GM19372 (cell line): ENCODE measurements at regions not wholly inside any gene's neighbourhood (a gene's known extent, or its start where the extent isn't known, plus 50 kb on each side); places are given as distances from the start of the nearest gene placed in this dataset.

Experiments
- ATAC-seq: cut with Tn5 transposase; IDR thresholded peaks from one replicate; pipeline ENCODE4 v1.9.1; 2021; ENCODE audit warnings: mild to moderate bottlenecking, low read depth, moderate library complexity; ENCODE audit not compliant: unreplicated experiment

DNA sequence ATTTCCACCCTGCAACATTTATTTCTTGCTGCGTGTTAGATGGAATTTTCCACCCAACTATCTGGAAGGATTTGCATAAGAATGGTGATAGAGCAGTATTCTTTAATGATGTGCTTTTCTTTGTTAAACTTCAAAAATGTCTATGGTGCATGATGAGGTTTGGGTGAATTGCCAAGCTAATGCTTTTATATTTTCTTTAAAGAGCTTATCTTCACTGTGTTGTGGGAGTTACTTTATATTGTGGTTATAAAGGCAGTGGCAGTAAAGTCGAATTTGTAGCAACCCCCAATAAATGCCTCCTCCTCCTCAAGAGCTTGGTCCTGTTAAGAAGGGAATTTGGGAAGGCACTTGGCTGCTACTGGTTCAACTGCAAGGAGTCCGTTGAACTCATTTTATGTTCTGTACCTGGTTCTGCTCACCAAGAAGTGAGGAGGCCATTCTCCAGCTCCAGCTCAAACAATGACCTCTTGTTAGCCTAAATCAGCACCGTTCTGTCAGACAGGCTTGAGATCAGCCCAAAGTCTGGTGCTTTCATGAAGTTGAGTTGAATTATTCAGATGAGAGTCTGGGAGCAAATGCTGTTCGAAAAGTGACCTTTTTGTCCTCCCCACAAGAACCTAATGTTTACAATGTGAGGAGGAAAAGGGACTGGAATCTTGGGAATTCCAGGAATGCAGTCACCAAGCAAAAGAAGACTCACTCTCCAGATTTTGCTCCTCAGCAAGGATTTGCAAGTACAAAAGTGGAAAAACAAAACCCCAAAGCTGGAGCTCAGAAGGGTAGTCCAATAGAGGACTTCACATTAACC lies 217.0 kb downstream of the TMEM38B start:
- ATAC-seq = no peak

DNA sequence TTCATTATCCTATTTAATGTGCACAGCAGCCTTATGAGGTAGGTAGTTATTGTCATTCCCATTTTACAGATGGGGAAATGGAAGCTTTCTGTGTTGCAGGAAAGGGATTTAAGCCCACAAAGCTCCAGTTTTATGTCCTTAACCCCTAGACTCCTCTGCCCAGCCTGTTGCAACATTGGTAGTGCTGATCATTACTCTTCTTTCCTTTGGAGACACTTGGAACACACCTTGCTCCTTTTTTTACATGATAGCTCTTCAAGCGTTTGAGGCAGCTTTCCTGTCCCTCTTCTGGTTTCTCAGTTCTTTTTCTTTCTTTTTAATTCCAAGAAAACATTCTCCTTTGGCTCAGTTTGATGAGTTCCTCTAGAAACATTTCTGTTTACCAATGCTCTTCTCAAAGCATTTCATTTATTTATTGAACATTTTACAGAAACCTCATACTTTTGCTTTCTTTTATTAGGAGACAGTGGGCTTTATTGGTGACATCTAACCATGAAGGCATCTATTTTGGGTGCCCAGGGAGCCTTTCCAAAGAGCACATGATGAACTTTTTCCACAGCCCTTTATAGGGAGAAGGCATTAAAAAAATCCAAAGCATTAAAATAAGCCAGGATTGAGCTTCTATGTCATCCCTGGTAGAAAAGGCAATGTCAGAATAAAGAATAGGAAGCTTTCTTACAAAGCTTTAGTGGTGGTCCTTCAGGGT lies 218.0 kb downstream of the TMEM38B start:
- no peak for ATAC-seq

DNA sequence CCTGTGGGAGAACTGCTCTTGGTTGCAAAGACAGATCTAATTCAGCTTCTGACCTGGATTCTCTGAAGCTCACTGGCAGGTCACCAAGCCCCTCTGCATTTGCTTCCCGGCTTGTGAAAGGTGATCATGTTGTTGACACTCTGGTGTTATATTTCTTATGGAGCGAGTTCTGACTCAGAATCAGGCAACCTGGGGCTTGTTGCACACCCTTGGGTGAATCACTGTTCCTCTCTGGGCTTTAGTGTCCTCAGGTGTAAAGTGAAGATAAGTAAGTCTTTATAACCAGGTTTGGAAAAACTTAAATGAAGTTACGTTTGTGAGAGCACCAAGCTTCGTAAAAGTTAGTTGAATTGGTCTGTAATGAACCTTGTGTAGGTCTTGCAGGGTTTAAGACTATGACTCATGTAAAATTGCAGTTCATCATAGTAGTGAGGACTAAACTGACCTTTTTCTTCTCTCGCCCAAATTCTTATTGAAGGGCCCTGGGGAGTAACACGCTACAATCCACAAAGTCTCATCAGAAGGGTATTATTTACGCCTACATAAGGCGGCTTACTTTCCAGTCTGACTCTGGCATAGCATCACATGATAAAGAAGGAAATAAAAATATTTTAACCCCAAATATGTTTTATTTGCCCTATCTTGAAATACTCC lies 218.6 kb downstream of the TMEM38B start:
- no peak for ATAC-seq

DNA sequence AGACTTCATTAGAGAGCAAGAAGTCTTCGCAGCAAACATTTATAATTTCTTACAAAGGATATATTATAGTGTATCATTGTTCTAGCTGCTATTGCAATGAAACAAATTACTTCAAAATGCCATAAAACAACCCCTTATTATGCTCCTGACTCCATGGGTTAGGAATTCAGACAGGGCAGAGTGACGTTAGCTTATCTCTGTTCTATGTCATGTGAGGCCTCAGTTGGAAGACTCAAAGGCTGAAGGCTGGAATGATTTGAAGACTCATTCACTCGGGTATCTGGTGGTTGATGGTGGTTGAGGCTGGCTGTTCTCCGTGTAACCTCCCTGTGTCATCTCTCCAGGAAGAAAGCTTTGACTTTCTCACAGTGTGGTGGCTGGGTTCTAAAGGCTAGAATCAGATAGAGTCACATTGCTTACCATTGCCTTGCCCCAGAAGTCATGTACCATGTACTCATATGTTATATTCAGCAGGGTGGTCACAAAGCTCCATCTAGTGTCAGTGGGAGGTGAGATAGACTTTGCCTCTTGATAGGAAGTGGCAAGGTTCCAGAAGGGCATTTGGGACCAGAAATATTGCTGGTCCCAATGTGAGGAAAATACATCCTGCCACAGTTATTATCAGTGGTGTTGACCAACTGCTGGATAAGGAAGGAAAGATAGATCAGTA lies 226.9 kb downstream of the TMEM38B start:
- ATAC-seq = no peak

DNA sequence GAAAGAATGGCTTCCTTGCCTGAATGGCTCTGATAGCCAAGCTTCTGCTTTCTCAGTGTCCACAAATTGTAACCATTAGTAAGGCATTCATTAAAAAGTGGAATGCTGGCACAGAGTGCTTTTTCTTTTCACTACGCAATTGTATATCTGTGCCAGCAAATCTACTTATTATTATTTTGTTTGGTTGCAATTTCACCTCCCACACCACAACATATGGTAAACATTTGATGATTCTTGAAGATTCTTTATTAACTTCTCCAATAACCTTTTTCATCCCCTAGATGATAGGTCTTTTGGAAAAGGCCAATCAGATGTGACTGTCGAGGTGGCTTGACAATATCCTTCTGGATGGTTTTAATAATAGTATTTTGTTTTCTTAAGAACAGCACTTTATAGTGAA lies 234.1 kb downstream of the TMEM38B start:
- ATAC-seq = no peak

DNA sequence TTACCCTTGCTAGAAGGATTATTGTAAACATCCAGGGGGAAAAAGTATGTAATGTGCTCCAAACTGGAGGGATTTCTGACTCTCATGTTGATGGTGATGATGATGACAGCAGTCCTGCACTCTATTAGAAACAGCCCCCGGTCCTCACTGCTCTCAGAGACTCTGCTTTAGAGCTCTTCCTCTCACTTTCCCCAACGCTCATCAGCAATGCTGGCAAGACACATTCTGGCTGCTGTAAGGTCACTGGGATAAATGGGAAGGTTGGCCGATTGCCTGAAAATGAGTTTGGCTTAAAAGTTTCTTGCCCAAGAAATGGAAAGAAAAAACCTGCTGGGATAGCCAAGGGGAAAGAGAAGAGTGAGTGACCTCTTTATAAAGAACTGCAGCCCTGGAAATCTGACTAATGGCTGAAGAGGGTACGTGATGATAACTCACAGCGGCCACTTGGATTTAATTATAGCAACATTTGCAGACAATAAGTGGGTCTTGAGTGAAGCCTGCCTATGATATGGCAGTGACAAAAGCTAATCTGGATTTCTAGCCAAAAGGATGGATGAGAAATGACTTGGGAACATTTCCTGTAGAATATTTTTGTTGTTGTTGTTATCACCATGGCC lies 235.8 kb downstream of the TMEM38B start:
- ATAC-seq = no peak

DNA sequence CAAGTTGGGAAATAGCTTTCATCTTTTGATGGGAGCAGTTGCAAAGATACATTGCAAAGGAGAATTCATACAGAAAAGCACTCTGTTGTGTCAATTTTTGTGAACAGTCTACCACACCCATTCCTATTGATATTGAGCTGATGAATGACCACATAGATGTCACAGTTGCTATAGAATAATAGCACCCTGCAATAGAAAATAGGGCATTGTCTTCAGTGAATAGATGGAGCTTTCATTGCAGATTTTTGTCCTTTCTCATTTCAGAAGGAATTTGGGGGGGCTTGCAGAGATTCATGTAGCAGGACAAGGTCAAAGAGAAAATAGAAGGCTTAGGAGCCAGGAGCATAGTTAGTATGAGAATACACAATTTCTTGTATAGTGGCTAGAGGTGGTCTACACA lies 237.9 kb downstream of the TMEM38B start:
- no peak for ATAC-seq

DNA sequence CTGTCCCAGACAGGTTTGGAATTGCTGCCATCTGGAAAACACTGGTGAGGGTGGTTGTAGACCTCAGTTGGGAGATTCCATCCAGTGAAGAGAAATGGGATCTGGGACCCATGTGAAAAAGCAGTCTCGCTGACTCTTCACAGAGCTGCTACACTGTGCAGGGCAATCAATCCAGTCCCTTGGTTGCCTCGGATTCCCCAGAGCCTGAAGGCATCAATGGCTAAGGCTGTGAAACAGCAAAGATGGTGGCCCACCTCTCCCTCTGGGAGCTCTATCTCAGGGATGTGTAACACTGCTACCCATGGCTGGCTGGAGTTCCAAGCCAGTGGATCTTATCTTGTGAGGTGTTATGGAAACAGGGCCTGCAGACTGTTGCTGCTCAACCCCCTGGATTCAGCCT lies 256.1 kb downstream of the TMEM38B start:
- no peak for ATAC-seq

DNA sequence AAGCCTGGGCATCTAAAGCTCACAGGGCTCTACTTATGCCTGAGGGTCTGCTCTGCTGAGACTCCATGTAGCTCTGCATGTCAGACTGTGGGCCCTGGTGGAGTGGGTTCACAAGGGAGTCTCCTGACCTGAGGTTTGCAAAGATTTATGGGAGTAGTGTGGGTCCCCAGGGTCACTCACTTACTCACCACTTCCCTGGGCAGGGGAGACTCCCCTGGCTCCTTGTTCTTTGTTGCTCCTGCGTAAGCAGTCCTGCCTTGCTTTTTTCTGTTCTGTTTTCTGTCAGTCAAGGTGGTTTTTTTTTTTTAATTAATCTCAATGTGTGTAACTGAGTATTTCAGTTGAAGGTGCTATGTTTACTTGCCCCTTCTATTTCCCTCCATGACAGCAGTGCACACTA lies 256.6 kb downstream of the TMEM38B start:
- ATAC-seq = no peak

DNA sequence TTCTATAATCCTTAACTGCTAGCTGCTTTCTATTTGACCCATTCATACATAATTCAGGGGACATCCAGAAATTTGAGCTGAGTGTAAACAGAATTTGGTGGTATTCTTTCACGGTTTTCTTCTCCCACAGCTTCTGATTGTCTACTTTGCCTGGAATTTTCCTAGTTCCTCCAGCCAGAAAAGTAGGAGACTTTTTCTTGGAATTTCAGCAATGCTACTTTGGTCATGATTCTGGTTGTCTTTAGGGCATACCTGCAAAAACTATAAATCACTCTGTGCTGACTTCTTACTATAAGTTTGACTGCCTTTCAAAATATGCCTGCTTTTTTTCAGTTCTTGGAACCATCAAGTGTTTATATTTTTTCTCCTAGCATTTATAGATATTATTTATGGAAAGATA lies 260.2 kb downstream of the TMEM38B start:
- ATAC-seq = no peak

DNA sequence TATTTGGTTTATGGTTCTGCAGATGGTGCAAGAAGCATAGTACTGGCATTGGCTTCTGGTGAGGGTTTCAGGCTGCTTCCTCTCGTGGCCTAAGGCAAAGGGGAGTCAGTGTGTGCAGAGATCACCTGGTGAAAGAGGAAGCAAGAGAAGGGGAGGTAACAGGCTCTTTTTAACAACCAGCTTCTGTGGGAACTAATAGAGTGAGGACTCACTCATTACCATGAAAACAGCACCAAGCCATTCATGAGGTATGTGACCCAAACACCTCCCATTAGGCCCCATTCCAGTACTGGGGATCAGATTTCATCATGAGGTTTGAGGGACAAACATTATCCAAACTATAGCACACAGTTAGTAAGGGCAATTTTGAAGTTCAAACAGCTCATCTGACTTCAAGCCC lies 263.5 kb downstream of the TMEM38B start:
- no peak for ATAC-seq

DNA sequence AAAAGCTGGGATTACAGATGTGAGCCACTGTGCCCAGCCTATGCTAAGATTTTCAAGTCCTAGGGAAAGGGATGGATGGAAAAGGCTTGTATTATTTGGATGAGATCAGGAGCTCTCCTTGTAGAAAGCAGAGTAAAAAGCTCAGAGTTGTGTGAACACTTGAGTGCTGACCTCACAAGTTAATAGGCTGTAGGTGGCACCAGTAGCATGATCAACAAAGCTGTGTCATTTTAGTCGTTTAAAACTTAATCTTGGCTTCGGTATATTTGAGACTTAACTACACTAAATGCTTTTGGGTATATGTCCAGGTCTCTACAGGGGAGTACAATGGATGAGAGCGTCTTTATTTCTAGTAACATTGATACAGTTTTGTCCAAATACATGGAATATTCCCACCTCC lies 264.2 kb downstream of the TMEM38B start:
- no peak for ATAC-seq

DNA sequence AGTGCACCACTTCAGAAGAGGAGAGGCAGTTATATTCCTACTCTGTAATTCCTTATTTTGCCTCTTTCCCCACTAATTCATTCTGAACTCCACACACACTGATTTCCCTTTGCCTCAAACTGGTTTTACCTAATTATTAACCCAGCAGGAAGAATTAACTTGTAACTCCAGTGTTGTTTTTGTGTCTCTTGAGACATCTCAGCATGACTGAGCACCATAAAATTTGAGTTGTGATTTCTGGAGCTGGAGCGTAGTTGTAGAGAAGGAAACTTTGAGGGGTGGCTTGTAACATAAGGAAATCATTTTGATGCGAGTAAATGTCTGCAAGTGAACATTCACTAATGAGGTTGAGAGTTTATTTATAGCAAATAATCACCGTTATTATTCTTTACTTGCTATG lies 265.2 kb downstream of the TMEM38B start:
- ATAC-seq = no peak

DNA sequence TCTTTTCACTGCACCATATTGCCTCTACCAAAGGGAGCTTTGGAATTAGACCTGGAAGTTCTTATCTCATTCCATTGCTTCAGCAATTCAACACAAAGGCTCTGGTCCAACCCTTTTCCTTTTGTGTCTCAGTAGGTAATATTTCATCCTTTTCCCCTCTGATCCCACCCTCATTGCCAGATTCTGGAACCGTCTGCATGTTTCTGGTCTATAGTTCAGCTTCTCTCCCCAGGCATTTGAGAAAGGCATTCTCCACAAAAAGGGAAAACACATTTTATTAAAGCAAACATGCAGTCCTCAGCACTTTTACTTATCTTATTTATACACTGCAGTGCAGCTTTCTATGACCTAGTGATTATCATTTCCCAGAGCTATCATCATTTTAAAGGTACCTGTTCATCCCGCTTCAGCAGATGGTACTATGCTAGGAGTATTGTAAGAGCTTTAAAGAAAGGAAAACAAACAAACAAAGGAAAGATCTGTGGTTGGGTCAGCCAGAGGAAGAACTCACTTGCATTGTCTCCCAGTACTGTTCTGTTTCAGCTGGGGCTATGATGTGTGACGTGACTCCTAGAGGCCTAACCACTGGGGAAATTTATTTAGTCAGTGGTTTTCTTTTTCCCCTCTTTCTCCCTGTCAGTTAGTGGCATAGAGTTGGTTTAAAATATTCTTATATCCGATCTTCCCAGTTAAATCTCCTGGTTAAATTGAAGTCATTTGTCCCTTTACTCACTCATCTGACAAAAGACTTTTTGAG lies 269.2 kb downstream of the TMEM38B start:
- no peak for ATAC-seq

DNA sequence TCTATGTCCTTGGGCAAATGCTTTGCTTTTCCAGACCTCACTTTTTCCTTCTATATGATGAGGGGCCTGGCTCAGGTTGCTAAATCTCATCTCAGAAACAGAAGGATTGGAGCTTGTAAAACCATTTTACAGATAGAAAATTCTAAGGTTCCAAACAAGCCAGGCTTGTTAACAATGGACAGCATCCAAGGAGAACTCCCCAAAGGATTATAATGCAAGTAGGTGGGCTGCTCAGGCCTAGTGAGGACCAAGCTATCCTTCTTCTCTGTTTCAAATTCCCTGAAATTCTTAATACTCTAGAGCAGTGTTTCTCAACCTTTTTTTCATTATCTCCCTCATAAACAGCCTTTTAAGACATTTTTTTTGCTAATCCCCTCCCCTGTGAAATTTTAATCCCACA lies 269.8 kb downstream of the TMEM38B start:
- ATAC-seq = no peak

DNA sequence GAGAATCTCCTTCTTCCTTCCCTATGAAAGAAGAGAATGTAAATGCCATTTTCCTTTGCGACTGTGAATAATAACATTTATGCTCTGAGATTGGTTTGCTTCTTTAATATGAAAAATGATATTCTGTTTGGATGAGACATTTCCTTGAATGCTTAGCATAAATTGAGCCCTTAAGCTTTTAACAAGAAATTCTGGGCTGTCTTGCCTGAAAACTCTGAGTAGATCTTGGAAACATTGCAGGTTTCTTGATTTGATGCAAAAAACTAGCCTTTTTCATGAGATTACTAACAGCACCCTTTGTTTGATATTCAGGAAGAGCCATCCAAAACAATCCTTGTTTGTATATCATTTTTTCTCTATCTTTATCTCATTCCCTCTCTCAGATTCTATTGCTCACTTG lies 272.5 kb downstream of the TMEM38B start:
- no peak for ATAC-seq

DNA sequence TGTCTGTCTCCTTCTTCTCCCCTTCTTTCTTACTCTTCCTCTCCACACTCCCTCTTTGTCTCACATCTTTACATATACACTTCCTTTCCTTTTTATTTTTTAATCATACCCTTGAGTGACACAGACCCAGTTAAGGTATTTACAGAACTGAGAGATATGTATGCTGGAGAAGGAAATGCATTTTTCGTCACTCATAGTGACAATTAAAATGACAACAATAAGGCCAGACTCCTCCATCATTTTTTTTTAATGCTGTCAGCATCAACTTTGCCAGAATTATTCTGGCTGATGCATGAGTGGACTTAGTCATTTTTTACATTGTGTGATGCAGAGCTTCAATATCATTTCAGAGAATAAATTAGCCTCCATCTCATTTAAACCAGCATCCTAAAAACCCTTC lies 272.9 kb downstream of the TMEM38B start:
- ATAC-seq = no peak

DNA sequence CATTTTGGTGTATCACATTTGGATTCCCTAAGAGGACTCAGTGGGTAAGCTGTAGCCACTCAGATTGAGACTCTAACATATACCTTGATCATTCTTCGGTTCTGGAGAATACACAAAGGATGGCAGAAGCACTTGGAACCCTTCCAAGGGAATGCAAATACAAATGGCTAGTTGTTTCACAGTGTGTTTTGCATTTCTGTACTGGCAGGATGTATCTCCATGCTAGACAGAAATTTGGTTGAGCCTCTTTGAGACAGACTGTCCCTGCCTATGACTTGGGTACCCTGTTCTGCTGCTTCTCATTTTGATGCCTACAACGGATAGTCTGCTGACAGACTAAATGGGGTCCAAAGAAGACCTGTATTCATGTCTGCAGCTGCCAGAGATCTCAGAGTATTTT lies 273.5 kb downstream of the TMEM38B start:
- no peak for ATAC-seq

DNA sequence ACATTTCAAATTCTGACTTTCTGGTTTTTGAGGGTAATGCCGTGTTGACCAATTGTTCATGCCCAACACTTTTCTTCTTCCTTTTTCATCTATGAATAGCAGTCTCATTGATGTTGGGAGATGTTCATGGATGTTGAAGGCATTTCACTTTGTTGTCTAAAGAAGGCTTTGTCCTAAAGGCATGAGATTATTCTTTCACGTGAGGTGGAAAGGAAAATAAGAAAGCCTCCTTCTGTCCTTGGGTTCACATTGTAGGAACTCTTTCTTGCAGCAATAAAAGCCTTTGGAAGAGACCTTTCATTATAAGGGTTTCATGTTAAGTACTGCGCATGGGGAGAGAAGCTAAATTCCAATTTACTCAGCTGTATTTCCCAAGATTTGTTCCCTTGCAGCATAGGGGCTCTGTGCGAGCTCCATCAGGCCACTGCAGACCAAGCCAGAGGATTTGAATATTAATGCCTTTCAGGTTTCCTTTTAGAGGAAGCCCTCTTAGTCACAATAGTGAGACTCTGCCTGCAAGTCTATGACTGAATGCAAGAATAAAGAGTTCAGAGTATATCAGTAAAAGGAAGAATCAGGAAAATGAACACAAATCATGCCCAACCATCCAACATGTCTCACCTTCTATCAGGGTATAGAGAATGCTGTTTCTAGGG lies 274.6 kb downstream of the TMEM38B start:
- no peak for ATAC-seq

DNA sequence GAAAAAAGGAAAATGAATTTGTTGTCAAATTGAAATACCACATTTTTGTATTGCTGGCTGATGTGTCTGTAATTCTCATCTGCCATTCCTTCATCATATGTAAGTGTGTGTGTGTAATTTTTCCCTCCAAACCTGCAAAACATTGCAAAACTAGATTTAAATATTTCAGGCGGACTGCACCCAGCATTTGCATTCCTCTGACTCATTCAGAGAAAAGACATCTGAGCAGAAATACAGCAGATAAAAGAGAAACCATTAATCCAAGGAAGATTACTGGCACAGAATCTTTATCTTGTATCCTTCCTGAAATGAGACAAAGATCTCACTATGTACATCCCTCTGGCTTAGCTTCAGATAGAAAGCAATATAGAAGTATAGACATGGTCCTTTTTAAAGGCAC lies 275.3 kb downstream of the TMEM38B start:
- ATAC-seq = no peak
